Nephron (organoid): ENCODE measurements at regions not wholly inside any gene's neighbourhood (a gene's known extent, or its start where the extent isn't known, plus 50 kb on each side); places are given as distances from the start of the nearest gene placed in this dataset.

Source experiments
- H3K27ac Mint-ChIP-seq, 3 experiments: 2 replicates each; pipeline ENCODE4 v1.8.0; 2020; ENCODE audit warnings: mixed read lengths in 3 of 3, mild to moderate bottlenecking in 2 of 3, moderate library complexity in 1 of 3
- H3K27me3 Mint-ChIP-seq: 2 replicates; pipeline ENCODE4 v1.8.0; 2021; ENCODE audit warnings: low read depth, mild to moderate bottlenecking, moderate library complexity, mixed read lengths
- H3K36me3 Mint-ChIP-seq: 2 replicates; pipeline ENCODE4 v1.8.0; 2020; ENCODE audit warnings: low read depth, mixed read lengths
- H3K4me1 Mint-ChIP-seq: 2 replicates; pipeline ENCODE4 v1.8.0; 2020; ENCODE audit warnings: mixed read lengths
- H3K4me3 Mint-ChIP-seq, 3 experiments: 2 replicates each; pipeline ENCODE4 v1.8.0; 2020; ENCODE audit warnings: mild to moderate bottlenecking in 3 of 3, mixed read lengths in 3 of 3, moderate library complexity in 2 of 3
- H3K9me3 Mint-ChIP-seq: 2 replicates; pipeline ENCODE4 v1.8.0; 2020; ENCODE audit warnings: mixed read lengths
- CTCF ChIP-seq, 3 experiments: fragments of 200-600 bp; sonication (generic); IDR thresholded peaks; one replicate each; pipeline ENCODE4 v1.5.0; 2021; ENCODE audit warnings: antibody characterized with exemption in 3 of 3; ENCODE audit not compliant: unreplicated experiment in 3 of 3

- H3K4me1 Mint-ChIP-seq = no peaks in the 10 kb centered on the region
Observed at GRCh38 chr4:27568236-27568951, 707.8 kb downstream of the STIM2 start.

GRCh38 chr4:27568952-27569319 lies 708.3 kb downstream of the STIM2 start:
- Mint-ChIP-seq H3K4me3 (no peak overlapping the region), H3K9me3 (no peaks in the 10 kb centered on the region), H3K4me1 (no peaks in the 10 kb centered on the region), H3K27ac (no peak overlapping the region), H3K27me3 (no peaks in the 10 kb centered on the region), H3K36me3 (no peaks in the 10 kb centered on the region)
- TF ChIP-seq CTCF (IDR thresholded peaks at IDR 0.05; ENCODE audit: unreplicated experiment in 3 of 3) = no peak

More at GRCh38 chr4:27568236-27568951, 707.8 kb downstream of the STIM2 start:
- no peaks in the 10 kb centered on the region for H3K36me3 Mint-ChIP-seq
- H3K27me3 Mint-ChIP-seq = no peaks in the 10 kb centered on the region
- no peaks in the 10 kb centered on the region for H3K9me3 Mint-ChIP-seq
- no peak overlapping the region for H3K4me3 Mint-ChIP-seq
- no peak overlapping the region for H3K27ac Mint-ChIP-seq
- no peak for TF ChIP-seq CTCF (IDR thresholded peaks at IDR 0.05; ENCODE audit: unreplicated experiment in 3 of 3)

GRCh38 chr4:27574743-27575142 lies 714.1 kb downstream of the STIM2 start:
- TF ChIP-seq CTCF (IDR thresholded peaks at IDR 0.05; ENCODE audit: unreplicated experiment in 3 of 3) = no peak
- Mint-ChIP-seq H3K9me3 (no peaks in the 10 kb centered on the region), H3K4me3 (no peak overlapping the region), H3K4me1 (no peaks in the 10 kb centered on the region), H3K27me3 (no peaks in the 10 kb centered on the region), H3K27ac (no peak overlapping the region), H3K36me3 (no peaks in the 10 kb centered on the region)

GRCh38 chr4:27577951-27578350 lies 717.3 kb downstream of the STIM2 start:
- no peak for TF ChIP-seq CTCF (IDR thresholded peaks at IDR 0.05; ENCODE audit: unreplicated experiment in 3 of 3)
- Mint-ChIP-seq H3K27me3 (no peaks in the 10 kb centered on the region), H3K27ac (no peak overlapping the region), H3K9me3 (no peaks in the 10 kb centered on the region), H3K36me3 (no peaks in the 10 kb centered on the region), H3K4me3 (no peak overlapping the region), H3K4me1 (no peaks in the 10 kb centered on the region)

- Mint-ChIP-seq H3K27me3 (no peaks in the 10 kb centered on the region), H3K27ac (no peak overlapping the region), H3K9me3 (no peaks in the 10 kb centered on the region), H3K36me3 (no peaks in the 10 kb centered on the region), H3K4me3 (no peak overlapping the region), H3K4me1 (no peaks in the 10 kb centered on the region)
- TF ChIP-seq CTCF (IDR thresholded peaks at IDR 0.05; ENCODE audit: unreplicated experiment in 3 of 3) = no peak
Observed at GRCh38 chr4:27592738-27593137, 732.1 kb downstream of the STIM2 start.

- Mint-ChIP-seq H3K4me1 (no peaks in the 10 kb centered on the region), H3K27ac (no peak overlapping the region), H3K27me3 (no peaks in the 10 kb centered on the region), H3K9me3 (no peaks in the 10 kb centered on the region), H3K4me3 (no peak overlapping the region), H3K36me3 (no peaks in the 10 kb centered on the region)
- no peak for TF ChIP-seq CTCF (IDR thresholded peaks at IDR 0.05; ENCODE audit: unreplicated experiment in 3 of 3)
Observed at GRCh38 chr4:27594922-27595321, 734.3 kb downstream of the STIM2 start.
